H9 (cell line): ENCODE measurements at regions not wholly inside any gene's neighbourhood (a gene's known extent, or its start where the extent isn't known, plus 50 kb on each side); places are given as distances from the start of the nearest gene placed in this dataset.

ENCODE experiments used
- DNase-seq: peaks from one replicate; pipeline ENCODE4 v3.0.0-alpha.2; 2017
- H2AFZ ChIP-seq: one replicate; pipeline ENCODE4 v1.6.1; 2013; ENCODE audit warnings: mild to moderate bottlenecking, low read length, control low read depth, moderate library complexity
- H2AK5ac ChIP-seq: 2 replicates; pipeline ENCODE4 v1.6.1; 2013; ENCODE audit warnings: low read length, control low read depth, mixed read lengths; ENCODE audit not compliant: insufficient read length
- H2BK120ac ChIP-seq: one replicate; pipeline ENCODE4 v1.6.1; 2013; ENCODE audit warnings: low read depth, mild to moderate bottlenecking, low read length, control low read depth, inconsistent platforms; ENCODE audit not compliant: poor library complexity, severe bottlenecking
- H2BK12ac ChIP-seq: 2 replicates; pipeline ENCODE4 v1.6.1; 2013; ENCODE audit warnings: low read length, control low read depth, mixed read lengths, low read depth; ENCODE audit not compliant: insufficient read length
- H2BK15ac ChIP-seq: 2 replicates; pipeline ENCODE4 v1.6.1; 2013; ENCODE audit warnings: low read depth, low read length, control low read depth
- H2BK20ac ChIP-seq: one replicate; pipeline ENCODE4 v1.6.1; 2013; ENCODE audit warnings: low read depth, mild to moderate bottlenecking, low read length, control low read depth, inconsistent platforms; ENCODE audit not compliant: poor library complexity, severe bottlenecking
- H2BK5ac ChIP-seq: 2 replicates; pipeline ENCODE4 v1.6.1; 2013; ENCODE audit warnings: low read length, control low read depth, mixed read lengths; ENCODE audit not compliant: insufficient read length
- H3K14ac ChIP-seq: 2 replicates; pipeline ENCODE4 v1.6.1; 2013; ENCODE audit warnings: low read length, control low read depth; ENCODE audit not compliant: insufficient read depth
- H3K18ac ChIP-seq: 2 replicates; pipeline ENCODE4 v1.6.1; 2013; ENCODE audit warnings: low read depth, mild to moderate bottlenecking, mixed read lengths, low read length, control low read depth; ENCODE audit not compliant: insufficient read length
- H3K23ac ChIP-seq: 2 replicates; pipeline ENCODE4 v1.6.1; 2013; ENCODE audit warnings: low read length, control low read depth, mixed read lengths, low read depth; ENCODE audit not compliant: insufficient read length
- H3K23me2 ChIP-seq: 2 replicates; pipeline ENCODE4 v1.6.1; 2013; ENCODE audit warnings: low read depth, mild to moderate bottlenecking, mixed read lengths, low read length, control low read depth; ENCODE audit not compliant: insufficient read length, poor library complexity, severe bottlenecking
- H3K27ac ChIP-seq: 2 replicates; pipeline ENCODE4 v1.5.1; 2013; ENCODE audit warnings: low read length, control low read depth, mixed read lengths, low read depth; ENCODE audit not compliant: insufficient read length
- H3K27me3 ChIP-seq: 2 replicates; pipeline ENCODE4 v1.6.1; 2013; ENCODE audit warnings: low read length, control low read depth, inconsistent platforms; ENCODE audit not compliant: insufficient read depth
- H3K4ac ChIP-seq: 2 replicates; pipeline ENCODE4 v1.6.1; 2013; ENCODE audit warnings: low read depth, mild to moderate bottlenecking, control low read depth, inconsistent platforms, low read length, moderate library complexity
- H3K4me1 ChIP-seq: 2 replicates; pipeline ENCODE4 v1.6.1; 2013; ENCODE audit warnings: low read length, control low read depth, inconsistent platforms; ENCODE audit not compliant: insufficient read depth
- H3K4me2 ChIP-seq: 2 replicates; pipeline ENCODE4 v1.6.1; 2013; ENCODE audit warnings: low read length, control low read depth, mixed read lengths; ENCODE audit not compliant: insufficient read length, insufficient read depth
- H3K56ac ChIP-seq: 2 replicates; pipeline ENCODE4 v1.6.1; 2013; ENCODE audit warnings: low read depth, mild to moderate bottlenecking, mixed read lengths, low read length, control low read depth; ENCODE audit not compliant: insufficient read length
- H3K79me1 ChIP-seq: 2 replicates; pipeline ENCODE4 v1.6.1; 2013; ENCODE audit warnings: low read depth, mild to moderate bottlenecking, moderate library complexity, low read length, control low read depth, inconsistent platforms; ENCODE audit not compliant: insufficient read depth, poor library complexity, severe bottlenecking
- H3K79me2 ChIP-seq: 2 replicates; pipeline ENCODE4 v1.6.1; 2013; ENCODE audit warnings: low read length, control low read depth, inconsistent platforms; ENCODE audit not compliant: insufficient read depth
- H3K9ac ChIP-seq: 2 replicates; pipeline ENCODE4 v1.6.1; 2013; ENCODE audit warnings: low read length, control low read depth, mixed read lengths; ENCODE audit not compliant: insufficient read length; ENCODE audit errors: extremely low read depth
- H3K9me3 ChIP-seq: one replicate; pipeline ENCODE4 v1.6.1; 2013; ENCODE audit warnings: low read depth, low read length, inconsistent platforms; ENCODE audit not compliant: control insufficient read depth
- H3T11ph ChIP-seq: one replicate; pipeline ENCODE4 v1.6.1; 2013; ENCODE audit warnings: mild to moderate bottlenecking, low read length, control low read depth, inconsistent platforms
- H4K20me1 ChIP-seq: one replicate; pipeline ENCODE4 v1.6.1; 2013; ENCODE audit not compliant: control insufficient read depth, insufficient read length, insufficient read depth
- H4K5ac ChIP-seq: 2 replicates; pipeline ENCODE4 v1.6.1; 2013; ENCODE audit warnings: low read depth, mild to moderate bottlenecking, mixed read lengths, low read length, control low read depth; ENCODE audit not compliant: insufficient read length
- H4K8ac ChIP-seq: replicated peaks from 2 replicates; pipeline ENCODE4 v1.6.1; 2013; ENCODE audit warnings: low read length, control low read depth, mixed read lengths, low read depth; ENCODE audit not compliant: insufficient read length
- H4K91ac ChIP-seq: 2 replicates; pipeline ENCODE4 v1.6.1; 2013; ENCODE audit warnings: low read depth, mild to moderate bottlenecking, moderate library complexity, mixed read lengths, low read length, control low read depth; ENCODE audit not compliant: insufficient read length
- H3K27ac Mint-ChIP-seq, 3 experiments: 2 replicates in 2 of 3; 3 replicates in 1 of 3; pipeline ENCODE4 v1.8.0; 2020 to 2021; ENCODE audit warnings: mixed read lengths in 3 of 3, mild to moderate bottlenecking in 1 of 3, moderate library complexity in 1 of 3
- H3K27me3 Mint-ChIP-seq: 2 replicates; pipeline ENCODE4 v1.8.0; 2021; ENCODE audit warnings: low read depth, mild to moderate bottlenecking, moderate library complexity, mixed read lengths
- H3K36me3 Mint-ChIP-seq, 3 experiments: 2 replicates in 2 of 3; 3 replicates in 1 of 3; pipeline ENCODE4 v1.8.0; 2020 to 2021; ENCODE audit warnings: low read depth in 3 of 3, mixed read lengths in 3 of 3; ENCODE audit not compliant: insufficient read depth in 1 of 3
- H3K4me1 Mint-ChIP-seq, 2 experiments: 2 replicates each; pipeline ENCODE4 v1.8.0; 2020; ENCODE audit warnings: mixed read lengths in 2 of 2
- H3K4me3 Mint-ChIP-seq, 2 experiments: 2 replicates in 1 of 2; 3 replicates in 1 of 2; pipeline ENCODE4 v1.8.0; 2020 to 2021; ENCODE audit warnings: mild to moderate bottlenecking in 2 of 2, mixed read lengths in 2 of 2, moderate library complexity in 1 of 2
- H3K9me3 Mint-ChIP-seq, 2 experiments: 2 replicates in 1 of 2; 3 replicates in 1 of 2; pipeline ENCODE4 v1.8.0; 2020; ENCODE audit warnings: mild to moderate bottlenecking in 2 of 2, mixed read lengths in 2 of 2, moderate library complexity in 1 of 2
- CTCF ChIP-seq: fragments of 200-600 bp; sonication (generic); conservative IDR thresholded peaks from 3 replicates; pipeline ENCODE4 v1.8.0; 2021; ENCODE audit warnings: antibody characterized with exemption, mild to moderate bottlenecking
- WGBS: extraction: QIAGEN DNeasy Blood & Tissue Kit; methylation state at CpG from one replicate; pipeline ENCODE4 v1.1.7; 2013; ENCODE audit warnings: missing lambda C conversion rate, low lambda C conversion rate, mixed read lengths; ENCODE audit not compliant: insufficient read length; ENCODE audit errors: extremely low coverage; 5-methylcytosine and 5-hydroxymethylcytosine counted together

GRCh38 chr5:126107381-126107780 lies 315.8 kb upstream of the GRAMD2B start:
- Histone ChIP-seq H2AK5ac (no peak overlapping the region), H4K20me1 (no peaks in the 10 kb centered on the region), H3T11ph (no peak overlapping the region), H3K4me1 (no peaks in the 10 kb centered on the region), H3K18ac (no peak overlapping the region), H3K4ac (no peak overlapping the region), H2BK15ac (no peak overlapping the region), H3K27ac (no peak overlapping the region), H4K91ac (no peak overlapping the region), H2BK20ac (no peak overlapping the region), H3K56ac (no peak overlapping the region), H3K9ac (no peak overlapping the region), H2BK12ac (no peak overlapping the region), H4K8ac (no peak overlapping the region), H2AFZ (no peak overlapping the region), H3K79me2 (no peaks in the 10 kb centered on the region), H3K23me2 (no peaks in the 10 kb centered on the region), H3K27me3 (no peaks in the 10 kb centered on the region), H3K79me1 (no peaks in the 10 kb centered on the region), H3K9me3 (no peaks in the 10 kb centered on the region), H3K14ac (no peak overlapping the region), H3K23ac (no peak overlapping the region), H2BK120ac (no peak overlapping the region), H3K4me2 (no peak overlapping the region), H4K5ac (no peak overlapping the region), H2BK5ac (no peak overlapping the region)
- peaks cover 0 to 7% (median 7%) of the 10 kb centered on the region in 3 experiments for H3K36me3 Mint-ChIP-seq
- H3K4me3 Mint-ChIP-seq, result no peak overlapping the region
- WGBS, result no CpG with 5 or more reads among the region's 2 CpGs
- no peak for TF ChIP-seq CTCF
- no peak for DNase-seq
- H3K4me1 Mint-ChIP-seq, result peaks cover 19 to 21% of the 10 kb centered on the region in 2 experiments
- H3K27me3 Mint-ChIP-seq, result no peaks in the 10 kb centered on the region; the same call in 1 of the 2 replicates
- peaks cover 7% of the 10 kb centered on the region in 2 experiments for H3K9me3 Mint-ChIP-seq
- H3K27ac Mint-ChIP-seq, result no peak overlapping the region
